Peyer's patch (tissue), 4 donors: ENCODE measurements at regions not wholly inside any gene's neighbourhood (a gene's known extent, or its start where the extent isn't known, plus 50 kb on each side); places are given as distances from the start of the nearest gene placed in this dataset.

Experiments used
- POLR2A ChIP-seq, 2 donors: fragments of 450-650 bp; IDR thresholded peaks; one replicate each; pipeline ENCODE4 v1.5.1; 2017; ENCODE audit warnings: antibody characterized with exemption in 2 of 2, mild to moderate bottlenecking in 2 of 2, moderate library complexity in 2 of 2
- TF ChIP-seq, protein P1 (sequence below), 6 experiments: fragments of 450-650 bp in 4 of 6; fragments of 200-600 bp in 2 of 6; sonication (generic) in 1 of 6; IDR thresholded peaks; one replicate each; pipeline ENCODE4 v1.5.1; 2017 to 2019; ENCODE audit warnings: antibody characterized with exemption in 6 of 6, mild to moderate bottlenecking in 3 of 6, moderate library complexity in 1 of 6

DNA sequence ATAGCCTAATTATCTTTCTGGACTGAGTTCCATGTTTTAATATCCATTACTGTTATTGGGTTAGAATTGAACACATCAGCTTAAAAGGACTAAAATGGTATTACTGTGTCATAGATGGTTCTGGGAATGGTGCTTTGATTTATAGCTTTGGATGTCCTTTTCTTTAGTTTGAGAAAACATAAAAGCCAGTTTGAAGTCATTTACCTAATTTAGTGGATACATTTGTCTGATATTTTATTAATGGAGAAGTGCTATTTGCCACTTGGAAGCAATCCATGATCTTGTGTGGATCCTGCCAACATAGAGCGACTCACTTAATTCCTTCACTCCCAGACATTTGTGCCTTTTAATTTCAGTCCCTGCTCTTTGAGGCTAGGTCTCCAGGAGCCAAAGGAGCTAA lies 212.4 kb upstream of the PACRGL start:
- TF ChIP-seq, protein P1, sequence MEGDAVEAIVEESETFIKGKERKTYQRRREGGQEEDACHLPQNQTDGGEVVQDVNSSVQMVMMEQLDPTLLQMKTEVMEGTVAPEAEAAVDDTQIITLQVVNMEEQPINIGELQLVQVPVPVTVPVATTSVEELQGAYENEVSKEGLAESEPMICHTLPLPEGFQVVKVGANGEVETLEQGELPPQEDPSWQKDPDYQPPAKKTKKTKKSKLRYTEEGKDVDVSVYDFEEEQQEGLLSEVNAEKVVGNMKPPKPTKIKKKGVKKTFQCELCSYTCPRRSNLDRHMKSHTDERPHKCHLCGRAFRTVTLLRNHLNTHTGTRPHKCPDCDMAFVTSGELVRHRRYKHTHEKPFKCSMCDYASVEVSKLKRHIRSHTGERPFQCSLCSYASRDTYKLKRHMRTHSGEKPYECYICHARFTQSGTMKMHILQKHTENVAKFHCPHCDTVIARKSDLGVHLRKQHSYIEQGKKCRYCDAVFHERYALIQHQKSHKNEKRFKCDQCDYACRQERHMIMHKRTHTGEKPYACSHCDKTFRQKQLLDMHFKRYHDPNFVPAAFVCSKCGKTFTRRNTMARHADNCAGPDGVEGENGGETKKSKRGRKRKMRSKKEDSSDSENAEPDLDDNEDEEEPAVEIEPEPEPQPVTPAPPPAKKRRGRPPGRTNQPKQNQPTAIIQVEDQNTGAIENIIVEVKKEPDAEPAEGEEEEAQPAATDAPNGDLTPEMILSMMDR (IDR thresholded peaks at IDR 0.05): no peak
- no peak for TF ChIP-seq POLR2A (IDR thresholded peaks at IDR 0.05)
